ENCODE measurements at regions not wholly inside any gene's neighbourhood (a gene's known extent, or its start where the extent isn't known, plus 50 kb on each side); places are given as distances from the start of the nearest gene placed in this dataset.

- DNase-seq (ENCODE audit: low spot score) (no peak), ATAC-seq (no peak), FAIRE-seq (no peak)
- Histone ChIP-seq H3K79me2 (ENCODE audit: insufficient read depth, low read length) (no peaks in the 10 kb centered on the region), H3K27me3 (ENCODE audit: control insufficient read depth in 1 of 2, insufficient read depth in 2 of 2, low read length in 2 of 2) (no peaks in the 10 kb centered on the region), H3K4me3 (replicated peaks in 1 of 3; ENCODE audit: insufficient read depth in 1 of 3, low read depth in 2 of 3, low read length in 3 of 3) (no peak overlapping the region), H3K27ac (ENCODE audit: extremely low read length, insufficient read depth, low read length) (no peak overlapping the region), H2AFZ (ENCODE audit: low read length) (no peak overlapping the region), H3K9me3 (ENCODE audit: low read length) (no peaks in the 10 kb centered on the region), H3K4me1 (ENCODE audit: insufficient read depth, low read length) (no peaks in the 10 kb centered on the region), H4K20me1 (ENCODE audit: insufficient read depth, low read length) (no peaks in the 10 kb centered on the region), H3K4me2 (ENCODE audit: low read depth, low read length) (no peak overlapping the region), H3K9ac (ENCODE audit: insufficient read depth, low read depth, low read length) (no peak overlapping the region), H3K36me3 (replicated peaks in 1 of 2; ENCODE audit: control insufficient read depth in 1 of 2, insufficient read depth in 2 of 2, low read length in 2 of 2) (no peaks in the 10 kb centered on the region)
- ChIA-PET POLR2A (no interaction called here), CTCF (ENCODE audit: low intra/inter-chr PET ratio, low total read pairs) (no interaction called here)
- WGBS (ENCODE audit: low lambda C conversion rate): 59% methylated on average over 10 of the region's 10 CpGs
- TF ChIP-seq ZNF354B (CRISPR knock-in tag; IDR thresholded peaks at IDR 0.05) (no peak), IKZF5 (CRISPR knock-in tag; IDR thresholded peaks at IDR 0.05) (no peak), FOXO4 (CRISPR knock-in tag; conservative IDR thresholded peaks at IDR 0.05) (0 out of 2 replicates have a peak, but pooled peaks have one; percentile 18), THAP9 (CRISPR knock-in tag; IDR thresholded peaks at IDR 0.05; ENCODE audit: borderline replicate concordance) (no peak), MYNN (CRISPR knock-in tag; IDR thresholded peaks at IDR 0.05; ENCODE audit: low read depth) (no peak), MTF1 (CRISPR knock-in tag; IDR thresholded peaks at IDR 0.05) (no peak)
- in situ Hi-C loops (cut with HindIII; ENCODE audit: extremely low pct_ligation_motif_present, low pct_unique_long_range_greater_than_20kb) (no loop called here), intact Hi-C loops (cut with micrococcal nuclease; ENCODE audit: unreplicated experiment) (no loop called here)
- no TSS peak for BruUV-seq (replicated peaks)
These were observed 113.7 kb downstream of the RNASET2 start for GRCh38 chr6:166842607-166843006.

Measured in HepG2 (cell line).